Parathyroid adenoma (tissue), 2 donors: ENCODE measurements at regions not wholly inside any gene's neighbourhood (a gene's known extent, or its start where the extent isn't known, plus 50 kb on each side); places are given as distances from the start of the nearest gene placed in this dataset.

Experiments used
- H2AFZ ChIP-seq: fragments of 300-600 bp; sonication (generic); one replicate; pipeline ENCODE4 v1.7.0; 2017; ENCODE audit warnings: antibody characterized with exemption, mild to moderate bottlenecking
- H3K27ac ChIP-seq: fragments of 300-600 bp; sonication (generic); one replicate; pipeline ENCODE4 v1.7.0; 2017
- H3K27me3 ChIP-seq: fragments of 300-600 bp; sonication (generic); one replicate; pipeline ENCODE4 v1.7.0; 2017; ENCODE audit warnings: low read length; ENCODE audit not compliant: control insufficient read depth, insufficient read depth
- H3K36me3 ChIP-seq: fragments of 300-600 bp; sonication (generic); one replicate; pipeline ENCODE4 v1.7.0; 2017; ENCODE audit warnings: low read length; ENCODE audit not compliant: control insufficient read depth, insufficient read depth
- H3K4me1 ChIP-seq: fragments of 300-600 bp; sonication (generic); one replicate; pipeline ENCODE4 v1.7.0; 2017; ENCODE audit warnings: control low read depth
- H3K4me2 ChIP-seq: fragments of 300-600 bp; sonication (generic); one replicate; pipeline ENCODE4 v1.7.0; 2017; ENCODE audit warnings: low read length
- H3K4me3 ChIP-seq: fragments of 300-600 bp; sonication (generic); one replicate; pipeline ENCODE4 v1.7.0; 2017; ENCODE audit warnings: low read depth, low read length
- H3K79me2 ChIP-seq: fragments of 300-600 bp; sonication (generic); one replicate; pipeline ENCODE4 v1.7.0; 2017; ENCODE audit warnings: control low read depth
- H3K9ac ChIP-seq: fragments of 300-600 bp; sonication (generic); one replicate; pipeline ENCODE4 v1.7.0; 2017; ENCODE audit warnings: mild to moderate bottlenecking
- H3K9me3 ChIP-seq: fragments of 300-600 bp; sonication (generic); one replicate; pipeline ENCODE4 v1.7.0; 2017; ENCODE audit warnings: low read length; ENCODE audit not compliant: control insufficient read depth
- CTCF ChIP-seq: fragments of 300-600 bp; sonication (generic); IDR thresholded peaks from one replicate; pipeline ENCODE4 v1.7.0; 2017; ENCODE audit warnings: antibody characterized with exemption, mild to moderate bottlenecking
- donor health status: primary hyperparathyroidism.

- no peak overlapping the region for H3K4me3 ChIP-seq
- no peaks in the 10 kb centered on the region for H3K9me3 ChIP-seq
- no peaks in the 10 kb centered on the region for H3K79me2 ChIP-seq
- no peaks in the 10 kb centered on the region for H3K4me1 ChIP-seq
- no peaks in the 10 kb centered on the region for H3K36me3 ChIP-seq
- H2AFZ ChIP-seq: no peak overlapping the region
- H3K4me2 ChIP-seq: no peak overlapping the region
- H3K27me3 ChIP-seq: no peaks in the 10 kb centered on the region
- no peak overlapping the region for H3K27ac ChIP-seq
- TF ChIP-seq CTCF: no peak
- no peak overlapping the region for H3K9ac ChIP-seq
Observed at GRCh38 chr1:238153939-238154338, 263.2 kb upstream of the ZP4 start.

GRCh38 chr1:238153253-238153652, 262.5 kb upstream of the ZP4 start:
- Histone ChIP-seq H3K27ac (no peak overlapping the region), H3K4me3 (no peak overlapping the region), H3K79me2 (no peaks in the 10 kb centered on the region), H2AFZ (no peak overlapping the region), H3K4me2 (no peak overlapping the region), H3K9me3 (no peaks in the 10 kb centered on the region), H3K9ac (no peak overlapping the region), H3K36me3 (no peaks in the 10 kb centered on the region), H3K4me1 (no peaks in the 10 kb centered on the region), H3K27me3 (no peaks in the 10 kb centered on the region)
- no peak for TF ChIP-seq CTCF

GRCh38 chr1:238152119-238152518, 261.4 kb upstream of the ZP4 start:
- Histone ChIP-seq H3K9me3 (no peaks in the 10 kb centered on the region), H3K4me2 (no peak overlapping the region), H3K27ac (no peak overlapping the region), H3K27me3 (no peaks in the 10 kb centered on the region), H3K4me3 (no peak overlapping the region), H3K36me3 (no peaks in the 10 kb centered on the region), H2AFZ (no peak overlapping the region), H3K79me2 (no peaks in the 10 kb centered on the region), H3K4me1 (no peaks in the 10 kb centered on the region), H3K9ac (no peak overlapping the region)
- TF ChIP-seq CTCF: no peak

- Histone ChIP-seq H2AFZ (no peak overlapping the region), H3K4me2 (no peak overlapping the region), H3K79me2 (no peaks in the 10 kb centered on the region), H3K36me3 (no peaks in the 10 kb centered on the region), H3K27ac (no peak overlapping the region), H3K4me3 (no peak overlapping the region), H3K9ac (no peak overlapping the region), H3K9me3 (no peaks in the 10 kb centered on the region), H3K4me1 (no peaks in the 10 kb centered on the region), H3K27me3 (no peaks in the 10 kb centered on the region)
- TF ChIP-seq CTCF: no peak
Observed at GRCh38 chr1:238143038-238143437, 252.3 kb upstream of the ZP4 start.

GRCh38 chr1:238141353-238141752, 250.6 kb upstream of the ZP4 start:
- Histone ChIP-seq H2AFZ (no peak overlapping the region), H3K9me3 (no peaks in the 10 kb centered on the region), H3K4me1 (no peaks in the 10 kb centered on the region), H3K4me2 (no peak overlapping the region), H3K27me3 (no peaks in the 10 kb centered on the region), H3K79me2 (no peaks in the 10 kb centered on the region), H3K4me3 (no peak overlapping the region), H3K9ac (no peak overlapping the region), H3K36me3 (no peaks in the 10 kb centered on the region), H3K27ac (no peak overlapping the region)
- TF ChIP-seq CTCF: no peak
